HuH-7 (cell line): ENCODE measurements at regions not wholly inside any gene's neighbourhood (a gene's known extent, or its start where the extent isn't known, plus 50 kb on each side); places are given as distances from the start of the nearest gene placed in this dataset.

ENCODE experiments used
- DNase-seq: peaks from one replicate; pipeline ENCODE4 v3.0.0; 2011; ENCODE audit warnings: low spot score

DNA sequence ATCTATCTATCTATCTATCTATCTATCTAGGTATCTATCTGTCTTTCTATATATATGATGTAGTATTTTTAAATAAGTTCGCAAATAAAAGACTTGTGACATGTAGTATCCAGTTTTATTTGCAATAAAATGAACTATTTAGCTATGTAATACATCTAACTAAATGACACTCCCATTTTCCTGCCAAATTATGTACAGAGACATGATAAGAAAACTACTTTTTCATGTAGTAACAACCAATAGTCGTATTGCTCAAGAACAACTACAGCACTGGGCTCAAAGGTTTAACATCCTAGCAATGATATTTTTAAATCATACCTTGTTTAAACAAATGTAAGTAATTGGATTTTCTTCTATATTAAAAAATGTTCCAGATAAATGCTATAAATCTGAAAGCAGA lies 55.5 kb upstream of the FLRT2 start:
- DNase-seq = no peak

- no peak for DNase-seq
These were observed 54.8 kb upstream of the FLRT2 start for GRCh38 chr14:85475113-85475512.

DNA sequence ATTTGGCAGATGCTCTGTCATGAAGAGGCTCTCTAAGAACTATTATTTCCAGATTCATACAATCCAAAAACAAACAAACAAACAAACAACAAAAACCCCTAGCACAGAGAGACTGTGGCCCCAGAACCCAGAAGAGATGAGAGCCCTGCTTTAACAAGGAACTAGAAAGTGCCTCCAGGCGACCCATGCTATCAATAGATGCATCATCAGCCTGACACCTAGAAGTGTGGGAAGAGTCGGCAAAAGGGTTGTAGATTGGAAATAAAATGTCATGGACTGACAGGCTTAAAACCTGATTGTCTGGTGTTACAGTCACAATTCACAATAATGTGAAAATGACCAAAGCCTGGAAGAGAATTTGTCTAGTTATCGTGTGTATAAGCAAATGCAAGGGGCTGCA lies 50.6 kb upstream of the FLRT2 start:
- DNase-seq = no peak

- DNase-seq = no peak
These were observed 50.2 kb upstream of the FLRT2 start for GRCh38 chr14:85479771-85480170.
